SK-N-MC (cell line): ENCODE measurements at regions not wholly inside any gene's neighbourhood (a gene's known extent, or its start where the extent isn't known, plus 50 kb on each side); places are given as distances from the start of the nearest gene placed in this dataset.

Experiments
- EZH2 ChIP-seq: fragments of 200-600 bp; sonication (generic); IDR thresholded peaks from one replicate; pipeline ENCODE4 v1.6.1; 2017; ENCODE audit warnings: antibody characterized with exemption
- POLR2AphosphoS5 ChIP-seq: IDR thresholded peaks from 2 replicates; pipeline ENCODE4 v1.6.1; 2012; ENCODE audit warnings: mild to moderate bottlenecking, low read depth, low read length, borderline replicate concordance

- TF ChIP-seq EZH2 (no peak), POLR2AphosphoS5 (no peak)
Observed at GRCh38 chr1:29557066-29557465, 320.7 kb downstream of the PTPRU start.
